ENCODE measurements at regions not wholly inside any gene's neighbourhood (a gene's known extent, or its start where the extent isn't known, plus 50 kb on each side); places are given as distances from the start of the nearest gene placed in this dataset.

DNA sequence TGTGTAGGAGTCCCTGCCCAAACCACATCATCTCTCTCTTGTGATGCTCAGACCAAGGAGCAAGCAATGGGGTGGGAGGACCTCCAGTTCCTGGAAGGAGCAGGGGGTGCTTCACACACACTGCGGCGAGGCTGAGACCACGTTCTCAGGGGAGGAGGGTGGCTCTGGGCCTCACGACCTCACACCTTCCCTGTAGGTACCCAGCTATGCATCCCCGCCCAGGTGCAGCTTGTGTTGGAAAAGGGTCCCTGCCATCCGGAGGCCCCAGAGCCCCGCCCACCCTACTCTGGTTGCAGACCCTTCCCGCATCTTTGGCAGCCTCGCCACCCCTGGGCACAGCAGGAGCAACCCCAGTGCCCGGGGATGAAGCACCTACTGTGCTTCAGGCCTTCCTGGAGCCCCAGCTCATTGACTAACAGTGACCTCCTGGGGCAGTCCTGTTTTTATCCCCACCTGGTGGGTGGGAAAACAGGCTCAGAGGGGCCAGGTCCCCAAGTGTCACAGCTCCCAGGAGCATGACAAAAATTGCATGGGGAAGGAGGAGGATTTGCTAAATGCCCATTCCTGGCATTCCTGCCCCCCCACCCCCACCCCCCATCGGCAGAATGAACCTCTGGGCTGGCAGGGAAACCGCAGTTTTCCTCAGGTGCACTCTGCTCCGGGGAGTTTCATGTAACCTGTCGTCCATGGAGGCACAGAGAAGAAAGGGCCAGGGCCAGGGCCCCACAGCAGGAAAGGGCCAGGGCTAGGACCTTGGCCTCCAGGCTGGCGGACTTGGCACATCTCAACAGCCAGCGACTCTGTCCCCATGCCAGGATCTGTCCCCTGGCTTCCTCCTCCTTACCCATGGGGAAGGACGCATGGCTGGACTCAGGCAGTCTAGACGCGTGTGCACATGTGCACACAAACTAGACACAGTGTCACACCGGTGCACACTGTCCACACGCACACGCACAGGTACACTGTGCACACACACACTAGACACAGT lies 81.0 kb downstream of the IGLL1 start:
- TF ChIP-seq, protein P1, sequence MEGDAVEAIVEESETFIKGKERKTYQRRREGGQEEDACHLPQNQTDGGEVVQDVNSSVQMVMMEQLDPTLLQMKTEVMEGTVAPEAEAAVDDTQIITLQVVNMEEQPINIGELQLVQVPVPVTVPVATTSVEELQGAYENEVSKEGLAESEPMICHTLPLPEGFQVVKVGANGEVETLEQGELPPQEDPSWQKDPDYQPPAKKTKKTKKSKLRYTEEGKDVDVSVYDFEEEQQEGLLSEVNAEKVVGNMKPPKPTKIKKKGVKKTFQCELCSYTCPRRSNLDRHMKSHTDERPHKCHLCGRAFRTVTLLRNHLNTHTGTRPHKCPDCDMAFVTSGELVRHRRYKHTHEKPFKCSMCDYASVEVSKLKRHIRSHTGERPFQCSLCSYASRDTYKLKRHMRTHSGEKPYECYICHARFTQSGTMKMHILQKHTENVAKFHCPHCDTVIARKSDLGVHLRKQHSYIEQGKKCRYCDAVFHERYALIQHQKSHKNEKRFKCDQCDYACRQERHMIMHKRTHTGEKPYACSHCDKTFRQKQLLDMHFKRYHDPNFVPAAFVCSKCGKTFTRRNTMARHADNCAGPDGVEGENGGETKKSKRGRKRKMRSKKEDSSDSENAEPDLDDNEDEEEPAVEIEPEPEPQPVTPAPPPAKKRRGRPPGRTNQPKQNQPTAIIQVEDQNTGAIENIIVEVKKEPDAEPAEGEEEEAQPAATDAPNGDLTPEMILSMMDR (IDR thresholded peaks at IDR 0.05; ENCODE audit: low read length) = no peak
- TF ChIP-seq EZH2 (optimal IDR thresholded peaks at IDR 0.05; ENCODE audit: low read depth, low read length) = no peak
